Progenitor cell of endocrine pancreas (in vitro differentiated cells): ENCODE measurements at regions not wholly inside any gene's neighbourhood (a gene's known extent, or its start where the extent isn't known, plus 50 kb on each side); places are given as distances from the start of the nearest gene placed in this dataset.

Experiments
- DNase-seq: peaks from one replicate; pipeline ENCODE4 v3.0.0; 2021; ENCODE audit warnings: low spot score; ENCODE audit not compliant: unreplicated experiment
- H3K27ac Mint-ChIP-seq: 2 replicates; pipeline ENCODE4 v1.8.0; 2021; ENCODE audit warnings: mild to moderate bottlenecking, moderate library complexity, mixed read lengths
- H3K27me3 Mint-ChIP-seq: 2 replicates; pipeline ENCODE4 v1.8.0; 2021; ENCODE audit warnings: mixed read lengths
- H3K36me3 Mint-ChIP-seq: 2 replicates; pipeline ENCODE4 v1.8.0; 2022; ENCODE audit warnings: mixed read lengths; ENCODE audit not compliant: insufficient read depth
- H3K4me1 Mint-ChIP-seq: 2 replicates; pipeline ENCODE4 v1.8.0; 2021; ENCODE audit warnings: low read depth, mixed read lengths
- H3K4me3 Mint-ChIP-seq: 2 replicates; pipeline ENCODE4 v1.8.0; 2021; ENCODE audit warnings: low read depth, mild to moderate bottlenecking, moderate library complexity, mixed read lengths
- H3K9me3 Mint-ChIP-seq: 2 replicates; pipeline ENCODE4 v1.8.0; 2021; ENCODE audit warnings: low read depth, mixed read lengths
- TF ChIP-seq, protein P1 (sequence below): fragments of 200-600 bp; sonication (generic); IDR thresholded peaks from one replicate; pipeline ENCODE4 v1.5.0; 2021; ENCODE audit warnings: antibody characterized with exemption, mild to moderate bottlenecking; ENCODE audit not compliant: unreplicated experiment

DNA sequence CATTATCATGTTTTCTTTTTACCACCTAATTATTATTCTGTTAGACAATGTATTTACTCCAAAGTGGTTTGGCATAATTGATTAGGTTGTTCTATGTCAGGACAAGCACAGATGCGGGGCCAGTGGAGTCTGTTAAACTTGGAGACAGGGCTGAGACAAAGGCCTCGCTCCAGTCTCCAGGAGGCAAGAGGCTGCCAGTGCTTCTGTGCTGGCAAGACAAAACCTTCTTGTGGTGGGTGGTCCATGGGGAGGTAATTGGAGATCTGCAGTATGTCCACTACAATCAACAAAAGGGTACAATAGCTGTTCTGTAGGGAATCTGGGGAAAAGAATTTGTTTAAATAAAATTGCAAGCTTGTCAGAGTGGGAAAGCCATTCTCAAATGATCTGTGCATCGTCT is 677.2 kb upstream of the SLC35B3 start:
- no peak for DNase-seq
- Mint-ChIP-seq H3K27ac (no peak overlapping the region), H3K9me3 (no peaks in the 10 kb centered on the region), H3K27me3 (no peaks in the 10 kb centered on the region), H3K36me3 (no peaks in the 10 kb centered on the region), H3K4me1 (no peaks in the 10 kb centered on the region), H3K4me3 (no peak overlapping the region)
- TF ChIP-seq, protein P1, sequence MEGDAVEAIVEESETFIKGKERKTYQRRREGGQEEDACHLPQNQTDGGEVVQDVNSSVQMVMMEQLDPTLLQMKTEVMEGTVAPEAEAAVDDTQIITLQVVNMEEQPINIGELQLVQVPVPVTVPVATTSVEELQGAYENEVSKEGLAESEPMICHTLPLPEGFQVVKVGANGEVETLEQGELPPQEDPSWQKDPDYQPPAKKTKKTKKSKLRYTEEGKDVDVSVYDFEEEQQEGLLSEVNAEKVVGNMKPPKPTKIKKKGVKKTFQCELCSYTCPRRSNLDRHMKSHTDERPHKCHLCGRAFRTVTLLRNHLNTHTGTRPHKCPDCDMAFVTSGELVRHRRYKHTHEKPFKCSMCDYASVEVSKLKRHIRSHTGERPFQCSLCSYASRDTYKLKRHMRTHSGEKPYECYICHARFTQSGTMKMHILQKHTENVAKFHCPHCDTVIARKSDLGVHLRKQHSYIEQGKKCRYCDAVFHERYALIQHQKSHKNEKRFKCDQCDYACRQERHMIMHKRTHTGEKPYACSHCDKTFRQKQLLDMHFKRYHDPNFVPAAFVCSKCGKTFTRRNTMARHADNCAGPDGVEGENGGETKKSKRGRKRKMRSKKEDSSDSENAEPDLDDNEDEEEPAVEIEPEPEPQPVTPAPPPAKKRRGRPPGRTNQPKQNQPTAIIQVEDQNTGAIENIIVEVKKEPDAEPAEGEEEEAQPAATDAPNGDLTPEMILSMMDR, result no peak

DNA sequence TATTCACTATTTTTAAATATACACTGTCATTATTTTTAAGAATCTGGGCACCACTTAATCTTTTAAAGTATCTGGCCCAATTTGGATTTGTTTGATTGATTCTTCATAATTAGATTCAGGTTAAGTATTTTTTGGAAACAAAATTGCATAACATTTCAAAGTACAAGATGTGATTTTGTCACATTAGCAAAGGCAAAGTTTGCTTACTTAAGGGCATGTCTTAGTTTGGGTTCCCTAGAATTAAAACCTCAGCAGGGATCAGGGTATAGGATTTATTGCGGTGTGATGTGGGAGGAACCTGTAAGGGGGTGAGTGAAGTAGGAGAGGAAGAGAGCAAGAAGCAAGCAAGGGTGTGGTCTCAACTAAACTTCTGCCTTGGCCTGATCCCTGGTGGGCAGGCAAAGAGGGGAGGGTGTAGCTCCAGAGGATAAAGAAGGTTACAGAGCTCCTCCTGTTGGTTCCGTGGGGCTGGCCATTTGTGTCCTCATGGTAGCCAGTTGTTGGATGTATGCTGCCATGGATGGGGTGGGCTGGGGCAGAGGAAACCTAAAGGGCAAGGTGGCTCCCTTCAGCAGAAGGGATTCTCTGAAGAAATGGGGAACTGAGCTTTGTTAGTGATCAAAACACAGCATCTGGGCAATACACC is 668.7 kb upstream of the SLC35B3 start:
- Mint-ChIP-seq H3K9me3 (no peaks in the 10 kb centered on the region), H3K27ac (no peak overlapping the region), H3K4me1 (no peaks in the 10 kb centered on the region), H3K4me3 (no peak overlapping the region), H3K36me3 (no peaks in the 10 kb centered on the region), H3K27me3 (no peaks in the 10 kb centered on the region)
- DNase-seq, result no peak
- TF ChIP-seq, protein P1, result no peak

DNA sequence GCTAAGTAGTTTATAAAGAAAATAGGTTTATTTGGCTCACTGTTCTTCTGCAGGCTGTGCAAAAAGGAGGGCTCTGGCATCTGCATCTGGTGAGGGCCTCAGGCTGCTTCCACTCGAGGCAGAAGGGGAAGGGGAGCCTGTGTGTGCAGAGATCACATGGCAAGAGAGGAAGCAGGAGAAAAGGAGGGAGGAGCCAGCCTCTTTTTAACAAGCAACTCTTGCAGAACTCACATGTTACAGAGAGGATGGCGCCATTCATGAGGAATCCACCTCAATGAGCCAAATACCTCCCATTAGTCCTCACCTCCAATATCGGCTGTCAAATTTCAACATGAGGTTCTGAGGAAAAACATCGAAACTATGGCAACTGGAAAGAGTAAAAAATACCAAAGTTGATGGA is 666.6 kb upstream of the SLC35B3 start:
- Mint-ChIP-seq H3K4me1 (no peaks in the 10 kb centered on the region), H3K27ac (no peak overlapping the region), H3K27me3 (no peaks in the 10 kb centered on the region), H3K36me3 (no peaks in the 10 kb centered on the region), H3K9me3 (no peaks in the 10 kb centered on the region), H3K4me3 (no peak overlapping the region)
- TF ChIP-seq, protein P1, result no peak
- DNase-seq, result no peak

DNA sequence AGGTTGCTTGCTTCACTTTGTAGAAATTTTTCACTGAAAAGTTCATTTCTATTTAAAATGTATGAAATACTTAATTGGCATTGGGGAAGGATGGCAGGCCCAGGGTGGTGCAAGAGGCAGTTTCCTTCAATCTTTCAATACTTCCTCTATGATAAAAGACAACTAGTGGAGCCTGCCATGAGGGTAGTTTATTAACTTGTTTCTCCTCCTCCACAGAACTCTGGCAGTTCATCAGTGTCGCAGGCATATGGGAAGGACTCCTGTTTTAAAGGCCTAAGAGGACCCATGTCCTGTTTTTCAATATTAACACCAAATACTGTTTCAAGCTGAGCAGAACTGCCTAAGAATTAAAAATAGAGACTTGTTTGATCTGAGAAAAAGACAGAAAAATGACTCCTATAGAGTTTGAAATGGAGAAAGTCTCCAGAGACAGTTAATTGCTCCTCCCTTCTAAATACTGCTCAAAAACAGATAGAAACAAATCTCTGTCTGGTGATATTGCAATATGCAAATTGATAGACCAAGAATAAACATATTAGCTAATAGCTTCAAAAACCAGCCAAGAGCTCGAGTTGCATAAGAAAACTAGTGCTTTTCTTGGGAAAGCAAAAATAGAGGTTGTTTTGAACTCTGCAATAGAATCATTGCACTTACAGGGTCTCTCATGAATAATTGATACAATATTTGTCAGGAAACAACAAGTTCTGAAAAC is 665.7 kb upstream of the SLC35B3 start:
- Mint-ChIP-seq H3K4me3 (no peak overlapping the region), H3K9me3 (no peaks in the 10 kb centered on the region), H3K27me3 (no peaks in the 10 kb centered on the region), H3K4me1 (peaks cover under 1% of the 10 kb centered on the region), H3K27ac (no peak overlapping the region), H3K36me3 (no peaks in the 10 kb centered on the region)
- TF ChIP-seq, protein P1, result no peak
- DNase-seq, result no peak

DNA sequence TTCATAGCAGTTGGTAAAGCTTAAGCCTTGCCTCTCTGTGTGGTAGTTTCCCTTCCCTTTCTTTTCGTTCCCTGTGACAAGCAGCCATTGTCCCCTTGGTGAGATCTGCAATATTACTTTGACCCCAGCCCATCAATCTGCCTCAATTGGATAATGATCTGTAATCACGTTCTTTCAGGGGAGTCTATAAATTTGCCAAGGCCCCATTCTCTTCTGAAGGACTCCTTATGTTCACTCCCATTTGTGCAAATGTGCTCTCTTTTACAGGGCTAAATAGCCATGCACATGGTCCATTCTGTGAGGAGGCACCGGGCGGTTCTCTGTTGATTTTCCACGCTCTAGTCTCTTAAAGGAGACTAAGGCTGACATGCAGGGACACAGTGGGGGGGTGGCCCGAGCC is 660.4 kb upstream of the SLC35B3 start:
- Mint-ChIP-seq H3K9me3 (no peaks in the 10 kb centered on the region), H3K4me3 (no peak overlapping the region), H3K4me1 (peaks cover 5% of the 10 kb centered on the region), H3K27me3 (no peaks in the 10 kb centered on the region), H3K27ac (no peak overlapping the region), H3K36me3 (no peaks in the 10 kb centered on the region)
- no peak for DNase-seq
- TF ChIP-seq, protein P1, result no peak
